ENCODE measurements at regions not wholly inside any gene's neighbourhood (a gene's known extent, or its start where the extent isn't known, plus 50 kb on each side); places are given as distances from the start of the nearest gene placed in this dataset.

DNA sequence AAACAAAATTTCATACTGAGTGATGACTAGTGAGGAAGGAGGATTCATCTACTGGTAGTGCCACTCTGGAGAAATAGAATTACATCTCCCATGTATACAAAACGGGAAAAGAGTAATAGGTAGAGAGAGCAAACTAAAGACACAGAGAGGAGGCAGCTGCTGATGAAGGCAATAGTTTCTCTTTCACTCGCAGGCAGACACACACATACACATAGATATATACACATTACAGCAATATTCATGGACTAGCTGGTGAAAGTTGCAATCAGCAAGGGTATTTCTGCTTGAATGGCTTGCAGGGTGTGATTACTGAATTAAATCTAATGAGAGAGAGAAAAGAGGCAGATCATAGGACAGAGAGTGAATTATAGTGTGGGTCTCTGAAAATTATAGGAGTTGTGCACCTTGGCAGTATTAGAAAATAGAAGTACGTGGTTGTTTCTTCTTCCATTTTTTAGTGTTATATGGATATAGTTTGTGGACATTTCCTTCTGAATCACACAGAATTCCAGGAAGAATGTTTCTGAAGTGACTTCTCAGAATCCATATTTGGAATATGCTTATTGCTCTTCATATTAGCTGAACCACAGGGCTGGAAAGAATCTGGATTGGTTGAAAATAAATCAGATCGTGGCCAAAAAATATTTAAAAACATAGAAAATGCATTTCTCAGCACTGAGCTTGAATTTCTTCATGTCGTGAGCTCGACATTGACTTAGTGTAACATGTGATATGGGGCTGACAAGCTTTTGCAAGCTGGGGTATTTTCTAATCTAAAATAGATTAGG lies 991.2 kb downstream of the TUSC7 start:
- Mint-ChIP-seq H3K4me1 (peaks cover 15% of the 10 kb centered on the region), H3K9me3 (no peaks in the 10 kb centered on the region), H3K27ac (no peak overlapping the region), H3K36me3 (ENCODE audit: low read depth) (no peaks in the 10 kb centered on the region), H3K4me3 (no peak overlapping the region), H3K27me3 (ENCODE audit: insufficient read depth, low read depth, poor library complexity) (no peaks in the 10 kb centered on the region)
- no peaks in the 10 kb centered on the region for H3K79me2 ChIP-seq (replicated peaks; ENCODE audit: insufficient read depth)
- no peaks in the 10 kb centered on the region; the same call in 1 of the 2 replicates for H4K20me1 ChIP-seq (replicated peaks; ENCODE audit: insufficient read depth)
- no peaks in the 10 kb centered on the region for H3K27me3 ChIP-seq (ENCODE audit: insufficient read depth)
- no peaks in the 10 kb centered on the region for H3F3A ChIP-seq (replicated peaks; ENCODE audit: low read depth)
- no peak overlapping the region for H3K27ac ChIP-seq (ENCODE audit: low read depth)
- H3K9me2 ChIP-seq (ENCODE audit: insufficient read depth) = peaks cover 10% of the 10 kb centered on the region; the same call in 1 of the 2 replicates
- H2AFZ ChIP-seq = no peak overlapping the region
- DNase-seq (ENCODE audit: low spot score) = no peak
- H3K4me1 ChIP-seq (ENCODE audit: insufficient read depth) = 0 out of 2 replicates have a peak, but pooled peaks cover 5% of the 10 kb centered on the region
- TF ChIP-seq JUNB (IDR thresholded peaks at IDR 0.05; ENCODE audit: unreplicated experiment) (no peak), ZNF114 (CRISPR knock-in tag; IDR thresholded peaks at IDR 0.05) (no peak), ZNF331 (CRISPR knock-in tag; IDR thresholded peaks at IDR 0.05; ENCODE audit: low read depth) (no peak), POLR2AphosphoS5 (IDR thresholded peaks at IDR 0.05; ENCODE audit: low read depth) (no peak), EZH2 (IDR thresholded peaks at IDR 0.05; ENCODE audit: low read depth, unreplicated experiment) (no peak)
- TF ChIP-seq, protein P1, sequence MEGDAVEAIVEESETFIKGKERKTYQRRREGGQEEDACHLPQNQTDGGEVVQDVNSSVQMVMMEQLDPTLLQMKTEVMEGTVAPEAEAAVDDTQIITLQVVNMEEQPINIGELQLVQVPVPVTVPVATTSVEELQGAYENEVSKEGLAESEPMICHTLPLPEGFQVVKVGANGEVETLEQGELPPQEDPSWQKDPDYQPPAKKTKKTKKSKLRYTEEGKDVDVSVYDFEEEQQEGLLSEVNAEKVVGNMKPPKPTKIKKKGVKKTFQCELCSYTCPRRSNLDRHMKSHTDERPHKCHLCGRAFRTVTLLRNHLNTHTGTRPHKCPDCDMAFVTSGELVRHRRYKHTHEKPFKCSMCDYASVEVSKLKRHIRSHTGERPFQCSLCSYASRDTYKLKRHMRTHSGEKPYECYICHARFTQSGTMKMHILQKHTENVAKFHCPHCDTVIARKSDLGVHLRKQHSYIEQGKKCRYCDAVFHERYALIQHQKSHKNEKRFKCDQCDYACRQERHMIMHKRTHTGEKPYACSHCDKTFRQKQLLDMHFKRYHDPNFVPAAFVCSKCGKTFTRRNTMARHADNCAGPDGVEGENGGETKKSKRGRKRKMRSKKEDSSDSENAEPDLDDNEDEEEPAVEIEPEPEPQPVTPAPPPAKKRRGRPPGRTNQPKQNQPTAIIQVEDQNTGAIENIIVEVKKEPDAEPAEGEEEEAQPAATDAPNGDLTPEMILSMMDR (conservative IDR thresholded peaks at IDR 0.05; ENCODE audit: low read depth in 2 of 2) = no peak
- TF ChIP-seq, protein P2, sequence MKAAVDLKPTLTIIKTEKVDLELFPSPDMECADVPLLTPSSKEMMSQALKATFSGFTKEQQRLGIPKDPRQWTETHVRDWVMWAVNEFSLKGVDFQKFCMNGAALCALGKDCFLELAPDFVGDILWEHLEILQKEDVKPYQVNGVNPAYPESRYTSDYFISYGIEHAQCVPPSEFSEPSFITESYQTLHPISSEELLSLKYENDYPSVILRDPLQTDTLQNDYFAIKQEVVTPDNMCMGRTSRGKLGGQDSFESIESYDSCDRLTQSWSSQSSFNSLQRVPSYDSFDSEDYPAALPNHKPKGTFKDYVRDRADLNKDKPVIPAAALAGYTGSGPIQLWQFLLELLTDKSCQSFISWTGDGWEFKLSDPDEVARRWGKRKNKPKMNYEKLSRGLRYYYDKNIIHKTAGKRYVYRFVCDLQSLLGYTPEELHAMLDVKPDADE (IDR thresholded peaks at IDR 0.05) = no peak
- no peak for ATAC-seq
- no peak overlapping the region for H3K4me2 ChIP-seq
- H3K4me3 ChIP-seq = no peak overlapping the region
- H3K36me3 ChIP-seq (ENCODE audit: insufficient read depth) = no peaks in the 10 kb centered on the region

DNA sequence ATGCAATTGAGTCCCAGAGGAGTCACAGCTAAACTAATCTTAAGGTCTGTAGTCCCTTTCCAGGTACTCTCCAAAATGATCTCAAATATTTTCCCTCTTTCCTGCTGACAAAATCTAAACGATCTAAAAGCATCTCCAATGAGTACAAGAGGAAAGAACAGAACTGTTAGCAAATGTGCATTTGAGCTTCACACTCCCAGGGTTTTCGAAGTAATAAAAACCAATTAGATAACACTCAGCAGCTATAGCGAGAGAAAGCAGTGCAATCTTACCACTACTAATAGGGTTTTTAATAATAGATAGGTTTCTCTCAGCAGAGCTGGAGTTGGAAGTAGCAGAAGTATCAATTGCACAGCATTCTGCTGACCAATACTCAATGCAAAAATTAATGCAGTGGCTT lies 995.4 kb downstream of the TUSC7 start:
- Histone ChIP-seq H3K4me1 (ENCODE audit: insufficient read depth) (no peaks in the 10 kb centered on the region), H3K36me3 (ENCODE audit: insufficient read depth) (no peaks in the 10 kb centered on the region), H3K4me2 (no peak overlapping the region), H3K9me2 (ENCODE audit: insufficient read depth) (peaks cover 10% of the 10 kb centered on the region; the same call in 1 of the 2 replicates), H3K79me2 (replicated peaks; ENCODE audit: insufficient read depth) (no peaks in the 10 kb centered on the region), H3K27me3 (ENCODE audit: insufficient read depth) (no peaks in the 10 kb centered on the region), H3F3A (replicated peaks; ENCODE audit: low read depth) (no peaks in the 10 kb centered on the region), H4K20me1 (replicated peaks; ENCODE audit: insufficient read depth) (no peaks in the 10 kb centered on the region; the same call in 1 of the 2 replicates), H3K4me3 (no peak overlapping the region), H2AFZ (no peak overlapping the region), H3K27ac (ENCODE audit: low read depth) (no peak overlapping the region)
- Mint-ChIP-seq H3K4me3 (no peak overlapping the region), H3K27ac (no peak overlapping the region), H3K36me3 (ENCODE audit: low read depth) (no peaks in the 10 kb centered on the region), H3K27me3 (ENCODE audit: insufficient read depth, low read depth, poor library complexity) (no peaks in the 10 kb centered on the region), H3K9me3 (no peaks in the 10 kb centered on the region), H3K4me1 (no peaks in the 10 kb centered on the region)
- DNase-seq (ENCODE audit: low spot score) (no peak), ATAC-seq (no peak)
- TF ChIP-seq POLR2AphosphoS5 (IDR thresholded peaks at IDR 0.05; ENCODE audit: low read depth) = no peak
- TF ChIP-seq ZNF114 (CRISPR knock-in tag; IDR thresholded peaks at IDR 0.05) = no peak
- no peak for TF ChIP-seq NANOG (IDR thresholded peaks at IDR 0.05; ENCODE audit: borderline replicate concordance)
- TF ChIP-seq, protein P2 (IDR thresholded peaks at IDR 0.05) = no peak
- TF ChIP-seq STAT1 (IDR thresholded peaks at IDR 0.05; ENCODE audit: unreplicated experiment) = no peak
- no peak for TF ChIP-seq EZH2 (IDR thresholded peaks at IDR 0.05; ENCODE audit: low read depth, unreplicated experiment)
- TF ChIP-seq, protein P3, sequence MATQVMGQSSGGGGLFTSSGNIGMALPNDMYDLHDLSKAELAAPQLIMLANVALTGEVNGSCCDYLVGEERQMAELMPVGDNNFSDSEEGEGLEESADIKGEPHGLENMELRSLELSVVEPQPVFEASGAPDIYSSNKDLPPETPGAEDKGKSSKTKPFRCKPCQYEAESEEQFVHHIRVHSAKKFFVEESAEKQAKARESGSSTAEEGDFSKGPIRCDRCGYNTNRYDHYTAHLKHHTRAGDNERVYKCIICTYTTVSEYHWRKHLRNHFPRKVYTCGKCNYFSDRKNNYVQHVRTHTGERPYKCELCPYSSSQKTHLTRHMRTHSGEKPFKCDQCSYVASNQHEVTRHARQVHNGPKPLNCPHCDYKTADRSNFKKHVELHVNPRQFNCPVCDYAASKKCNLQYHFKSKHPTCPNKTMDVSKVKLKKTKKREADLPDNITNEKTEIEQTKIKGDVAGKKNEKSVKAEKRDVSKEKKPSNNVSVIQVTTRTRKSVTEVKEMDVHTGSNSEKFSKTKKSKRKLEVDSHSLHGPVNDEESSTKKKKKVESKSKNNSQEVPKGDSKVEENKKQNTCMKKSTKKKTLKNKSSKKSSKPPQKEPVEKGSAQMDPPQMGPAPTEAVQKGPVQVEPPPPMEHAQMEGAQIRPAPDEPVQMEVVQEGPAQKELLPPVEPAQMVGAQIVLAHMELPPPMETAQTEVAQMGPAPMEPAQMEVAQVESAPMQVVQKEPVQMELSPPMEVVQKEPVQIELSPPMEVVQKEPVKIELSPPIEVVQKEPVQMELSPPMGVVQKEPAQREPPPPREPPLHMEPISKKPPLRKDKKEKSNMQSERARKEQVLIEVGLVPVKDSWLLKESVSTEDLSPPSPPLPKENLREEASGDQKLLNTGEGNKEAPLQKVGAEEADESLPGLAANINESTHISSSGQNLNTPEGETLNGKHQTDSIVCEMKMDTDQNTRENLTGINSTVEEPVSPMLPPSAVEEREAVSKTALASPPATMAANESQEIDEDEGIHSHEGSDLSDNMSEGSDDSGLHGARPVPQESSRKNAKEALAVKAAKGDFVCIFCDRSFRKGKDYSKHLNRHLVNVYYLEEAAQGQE (IDR thresholded peaks at IDR 0.05; ENCODE audit: unreplicated experiment) = no peak
- TF ChIP-seq ZNF331 (CRISPR knock-in tag; IDR thresholded peaks at IDR 0.05; ENCODE audit: low read depth) = no peak
- TF ChIP-seq JUNB (IDR thresholded peaks at IDR 0.05; ENCODE audit: unreplicated experiment) = no peak
- TF ChIP-seq, protein P1 (conservative IDR thresholded peaks at IDR 0.05; ENCODE audit: low read depth in 2 of 2) = no peak

Data from GM23338 (cell line).